WERI-Rb-1 (cell line): ENCODE measurements at regions not wholly inside any gene's neighbourhood (a gene's known extent, or its start where the extent isn't known, plus 50 kb on each side); places are given as distances from the start of the nearest gene placed in this dataset.

Experiments used
- DNase-seq: peaks from one replicate; pipeline ENCODE4 v3.0.0-alpha.2; 2020
- H3K27ac ChIP-seq: fragments of 250-450 bp; sonication (Bioruptor Pico); 2 replicates; pipeline ENCODE4 v1.5.1; 2020; ENCODE audit warnings: mild to moderate bottlenecking, moderate library complexity
- H3K27me3 ChIP-seq: fragments of 250-450 bp; sonication (Bioruptor Pico); 2 replicates; pipeline ENCODE4 v1.5.1; 2021; ENCODE audit warnings: mild to moderate bottlenecking, low read depth, moderate library complexity; ENCODE audit not compliant: insufficient read depth, severe bottlenecking
- H3K36me3 ChIP-seq: fragments of 250-450 bp; sonication (Bioruptor Pico); 2 replicates; pipeline ENCODE4 v1.5.1; 2020; ENCODE audit warnings: mild to moderate bottlenecking, moderate library complexity
- H3K4me3 ChIP-seq: 2 replicates; pipeline ENCODE4 v1.5.1; 2011; ENCODE audit warnings: low read depth, mild to moderate bottlenecking, control low read depth, low read length
- H3K9me3 ChIP-seq: fragments of 250-450 bp; sonication (Bioruptor Pico); 2 replicates; pipeline ENCODE4 v1.5.1; 2021; ENCODE audit warnings: mild to moderate bottlenecking, moderate library complexity; ENCODE audit not compliant: severe bottlenecking
- CTCF ChIP-seq: IDR thresholded peaks from 2 replicates; pipeline ENCODE4 v1.5.1; 2011; ENCODE audit warnings: low read depth, mild to moderate bottlenecking, control low read depth, inconsistent platforms, low read length

DNA sequence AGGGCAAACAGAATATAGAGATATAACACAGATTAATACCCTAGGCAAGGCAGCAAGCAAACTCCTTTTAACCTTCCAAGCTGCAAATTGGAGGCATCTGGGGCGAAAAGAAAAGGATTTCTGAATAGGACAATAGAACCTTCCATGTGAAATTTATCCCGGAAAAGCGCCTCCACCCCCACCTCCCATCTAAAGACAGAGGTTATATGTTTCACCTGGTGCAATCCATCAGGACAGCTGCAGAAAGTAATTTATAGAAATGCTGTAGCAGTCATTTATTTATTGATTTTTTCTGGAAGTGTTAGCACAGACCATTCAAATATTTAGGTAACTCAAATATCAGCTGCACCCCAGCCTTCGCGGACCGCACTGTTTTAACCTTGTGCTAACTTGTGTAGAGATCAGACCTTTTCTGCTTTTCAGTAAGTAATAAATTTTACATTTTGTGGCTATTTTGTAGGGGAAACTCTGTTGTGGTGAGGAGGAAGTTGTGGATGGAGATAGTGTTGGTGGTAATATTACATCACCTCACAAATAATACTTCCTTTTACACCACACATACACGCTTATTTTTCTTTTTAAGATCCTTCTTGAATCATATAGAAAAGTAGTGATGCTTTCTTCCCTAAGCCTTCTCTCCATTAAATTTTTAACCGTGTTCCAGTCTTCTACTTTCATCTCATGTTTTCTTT lies 919.3 kb upstream of the CDH2 start:
- DNase-seq, result no peak
- H3K27me3 ChIP-seq, result no peaks in the 10 kb centered on the region
- TF ChIP-seq CTCF, result no peak
- H3K27ac ChIP-seq, result no peak overlapping the region
- no peak overlapping the region for H3K4me3 ChIP-seq
- no peaks in the 10 kb centered on the region for H3K36me3 ChIP-seq
- H3K9me3 ChIP-seq, result no peaks in the 10 kb centered on the region

DNA sequence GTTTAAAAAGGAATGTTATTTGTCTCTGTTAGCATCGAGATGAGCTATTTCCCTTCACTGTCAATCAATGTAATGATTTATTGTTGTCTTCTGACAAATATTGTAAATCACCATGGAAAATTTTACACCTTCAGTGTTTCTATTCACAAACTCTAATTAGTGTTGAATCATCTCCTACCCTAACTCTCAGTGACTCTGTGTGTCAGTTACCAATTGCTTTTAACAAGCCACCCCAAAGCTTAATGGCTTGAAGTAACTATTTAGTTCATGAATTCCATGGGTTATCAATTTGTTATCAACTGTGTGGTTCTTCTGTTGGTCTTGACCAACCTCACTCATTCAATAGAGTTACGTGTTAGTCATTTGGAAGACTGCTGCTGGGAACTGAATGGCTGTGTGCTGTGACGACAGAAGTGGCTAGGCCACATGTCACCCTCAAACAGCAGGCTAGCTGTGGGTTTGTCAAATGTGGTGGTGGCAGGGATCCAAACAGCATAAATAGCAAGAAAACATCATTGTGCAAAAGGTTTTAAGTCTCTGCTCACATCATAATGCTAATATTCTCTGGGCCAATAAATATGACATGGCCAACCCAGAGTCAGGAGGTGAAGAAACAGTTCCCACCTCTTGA lies 910.8 kb upstream of the CDH2 start:
- no peak for TF ChIP-seq CTCF
- no peaks in the 10 kb centered on the region for H3K36me3 ChIP-seq
- no peak overlapping the region for H3K4me3 ChIP-seq
- H3K27ac ChIP-seq, result no peak overlapping the region
- DNase-seq, result no peak
- H3K9me3 ChIP-seq, result no peaks in the 10 kb centered on the region
- no peaks in the 10 kb centered on the region for H3K27me3 ChIP-seq

- Histone ChIP-seq H3K9me3 (no peaks in the 10 kb centered on the region), H3K27me3 (no peaks in the 10 kb centered on the region), H3K36me3 (no peaks in the 10 kb centered on the region), H3K4me3 (no peak overlapping the region), H3K27ac (no peak overlapping the region)
- no peak for DNase-seq
- no peak for TF ChIP-seq CTCF
Observed at GRCh38 chr18:29084120-29084519, 907.2 kb upstream of the CDH2 start.

GRCh38 chr18:29083545-29083944 lies 906.6 kb upstream of the CDH2 start:
- Histone ChIP-seq H3K27me3 (no peaks in the 10 kb centered on the region), H3K27ac (no peak overlapping the region), H3K9me3 (no peaks in the 10 kb centered on the region), H3K36me3 (no peaks in the 10 kb centered on the region), H3K4me3 (no peak overlapping the region)
- TF ChIP-seq CTCF, result no peak
- no peak for DNase-seq

- H3K36me3 ChIP-seq, result no peaks in the 10 kb centered on the region
- H3K4me3 ChIP-seq, result no peak overlapping the region
- no peak for TF ChIP-seq CTCF
- H3K9me3 ChIP-seq, result no peaks in the 10 kb centered on the region
- no peak overlapping the region for H3K27ac ChIP-seq
- DNase-seq, result no peak
- H3K27me3 ChIP-seq, result no peaks in the 10 kb centered on the region
Observed at GRCh38 chr18:29080946-29081345, 904.0 kb upstream of the CDH2 start.

DNA sequence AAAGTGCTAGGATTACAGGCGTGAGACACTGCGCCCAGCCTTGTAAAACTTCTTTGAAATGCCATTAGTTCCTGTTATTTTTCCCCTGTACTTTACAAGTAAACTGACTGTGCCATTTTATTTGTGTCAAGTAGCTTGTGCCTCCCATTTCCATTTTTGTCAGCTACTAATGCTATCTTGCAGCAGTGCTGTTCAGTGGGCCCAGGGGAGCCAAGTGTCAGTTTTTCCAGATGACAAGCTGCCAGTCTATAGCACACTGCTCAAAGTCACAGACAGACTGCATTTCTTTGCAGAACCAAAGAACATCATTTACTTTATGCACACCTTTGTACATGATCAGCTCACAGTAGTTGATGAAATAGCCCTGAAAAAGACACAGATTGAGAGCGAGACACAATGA lies 901.3 kb upstream of the CDH2 start:
- Histone ChIP-seq H3K36me3 (no peaks in the 10 kb centered on the region), H3K4me3 (no peak overlapping the region), H3K27me3 (no peaks in the 10 kb centered on the region), H3K27ac (no peak overlapping the region), H3K9me3 (no peaks in the 10 kb centered on the region)
- TF ChIP-seq CTCF, result no peak
- DNase-seq, result no peak
